SH-SY5Y (cell line): ENCODE measurements at regions not wholly inside any gene's neighbourhood (a gene's known extent, or its start where the extent isn't known, plus 50 kb on each side); places are given as distances from the start of the nearest gene placed in this dataset.

Experiments used
- GATA2 ChIP-seq: IDR thresholded peaks from 2 replicates; pipeline ENCODE4 v1.6.1; 2011; ENCODE audit warnings: mild to moderate bottlenecking, low read depth, low read length
- GATA3 ChIP-seq: IDR thresholded peaks from 2 replicates; pipeline ENCODE4 v1.6.1; 2011; ENCODE audit warnings: low read depth, mild to moderate bottlenecking, low read length, moderate library complexity

- TF ChIP-seq GATA3 (no peak), GATA2 (no peak)
Observed at GRCh38 chr5:8895599-8895998, 650.3 kb downstream of the SEMA5A start.

GRCh38 chr5:8897316-8897715 lies 648.6 kb downstream of the SEMA5A start:
- TF ChIP-seq GATA2 (no peak), GATA3 (no peak)

- no peak for TF ChIP-seq GATA3
- TF ChIP-seq GATA2: no peak
Observed at GRCh38 chr5:8905021-8905420, 640.9 kb downstream of the SEMA5A start.

GRCh38 chr5:8906303-8906967 lies 639.4 kb downstream of the SEMA5A start:
- TF ChIP-seq GATA3: no peak
- no peak for TF ChIP-seq GATA2

GRCh38 chr5:8907168-8907868 lies 638.6 kb downstream of the SEMA5A start:
- TF ChIP-seq GATA3: no peak
- TF ChIP-seq GATA2: no peak

- TF ChIP-seq GATA2 (no peak), GATA3 (no peak)
Observed at GRCh38 chr5:8908055-8908683, 637.7 kb downstream of the SEMA5A start.

GRCh38 chr5:8912106-8912505 lies 633.8 kb downstream of the SEMA5A start:
- TF ChIP-seq GATA3 (no peak), GATA2 (no peak)

- no peak for TF ChIP-seq GATA2
- no peak for TF ChIP-seq GATA3
Observed at GRCh38 chr5:8913522-8913921, 632.4 kb downstream of the SEMA5A start.

GRCh38 chr5:8919096-8919495 lies 626.8 kb downstream of the SEMA5A start:
- TF ChIP-seq GATA3: no peak
- TF ChIP-seq GATA2: no peak

GRCh38 chr5:8923526-8923925 lies 622.3 kb downstream of the SEMA5A start:
- no peak for TF ChIP-seq GATA2
- no peak for TF ChIP-seq GATA3

GRCh38 chr5:8924054-8924793 lies 621.7 kb downstream of the SEMA5A start:
- TF ChIP-seq GATA2 (no peak), GATA3 (no peak)

GRCh38 chr5:8930021-8930420 lies 615.9 kb downstream of the SEMA5A start:
- TF ChIP-seq GATA3 (no peak), GATA2 (no peak)

- no peak for TF ChIP-seq GATA3
- TF ChIP-seq GATA2: no peak
Observed at GRCh38 chr5:8934455-8934854, 611.4 kb downstream of the SEMA5A start.

GRCh38 chr5:8940934-8941333 lies 604.9 kb downstream of the SEMA5A start:
- no peak for TF ChIP-seq GATA2
- no peak for TF ChIP-seq GATA3

GRCh38 chr5:8943301-8943700 lies 602.6 kb downstream of the SEMA5A start:
- no peak for TF ChIP-seq GATA3
- no peak for TF ChIP-seq GATA2
